Ecto neural progenitor cell (in vitro differentiated cells): ENCODE measurements at regions not wholly inside any gene's neighbourhood (a gene's known extent, or its start where the extent isn't known, plus 50 kb on each side); places are given as distances from the start of the nearest gene placed in this dataset.
"Not testable (repeated sequence)": the region's sequence is repeated elsewhere in the genome, so short reads cannot be mapped to it uniquely, and the experiment has no call there.

Experiments used
- DNase-seq: peaks from one replicate; pipeline ENCODE4 v3.0.0-alpha.2; 2018; ENCODE audit warnings: low spot score

DNA sequence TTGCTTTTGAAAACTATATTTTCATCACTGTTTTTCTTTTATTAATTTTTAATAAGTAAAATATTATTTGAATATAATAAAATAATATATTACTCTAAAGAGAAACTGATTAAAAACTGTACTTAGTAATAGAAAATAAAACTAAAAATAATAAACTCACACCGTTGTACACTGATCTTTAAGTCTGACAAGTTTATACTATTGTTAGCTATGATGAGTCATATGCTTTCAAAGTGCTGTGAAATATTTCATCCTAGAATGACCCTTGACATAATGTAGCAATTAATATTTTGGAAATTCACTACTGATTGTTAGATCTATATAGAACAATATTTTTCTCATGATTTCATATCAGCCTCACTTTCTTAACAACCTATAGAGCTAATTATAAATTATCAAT is 1040.6 kb upstream of the SPRY2 start:
- DNase-seq, result no peak

- DNase-seq, result no peak
These were observed 1038.3 kb upstream of the SPRY2 start for GRCh38 chr13:81379183-81379582.

DNA sequence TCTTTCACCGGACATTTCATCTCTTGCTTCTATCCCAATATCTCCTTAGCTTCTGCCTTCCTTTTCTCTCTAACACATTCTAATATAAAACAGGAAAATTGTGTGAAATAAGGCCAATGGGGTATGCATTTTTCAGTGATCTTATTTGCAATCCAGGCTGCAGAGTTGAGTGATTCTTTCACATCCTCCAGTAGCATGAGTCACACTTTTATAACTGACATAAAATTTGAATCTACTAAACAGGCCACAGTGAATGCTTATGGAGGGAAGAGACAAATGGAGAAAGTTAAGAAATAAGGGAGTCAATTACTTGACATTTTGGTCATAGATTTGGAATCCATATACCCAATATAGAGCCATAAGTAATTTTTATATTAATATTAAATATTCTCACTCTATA is 1037.0 kb upstream of the SPRY2 start:
- DNase-seq, result no peak

DNA sequence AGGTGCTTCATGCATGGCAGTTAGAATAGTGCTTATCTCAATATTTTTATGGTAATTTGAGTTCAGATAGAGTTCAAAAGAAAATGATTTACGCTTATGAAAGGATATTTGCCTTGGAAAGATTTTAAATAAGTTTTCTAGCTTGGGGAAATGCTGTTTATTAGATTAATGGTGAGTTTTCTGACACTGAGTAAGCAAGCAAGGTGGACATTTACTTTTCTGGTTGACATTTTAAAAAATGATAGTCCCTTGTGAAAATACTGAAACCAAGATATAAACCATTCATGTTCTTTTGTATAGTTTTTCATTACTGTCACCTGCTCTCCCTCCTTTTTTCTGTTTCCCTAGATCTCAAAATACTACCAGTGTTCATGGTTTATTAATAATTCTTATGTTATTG is 1034.8 kb upstream of the SPRY2 start:
- no peak for DNase-seq

GRCh38 chr13:81362711-81363110 is 1021.8 kb upstream of the SPRY2 start:
- not testable (repeated sequence) for DNase-seq

DNA sequence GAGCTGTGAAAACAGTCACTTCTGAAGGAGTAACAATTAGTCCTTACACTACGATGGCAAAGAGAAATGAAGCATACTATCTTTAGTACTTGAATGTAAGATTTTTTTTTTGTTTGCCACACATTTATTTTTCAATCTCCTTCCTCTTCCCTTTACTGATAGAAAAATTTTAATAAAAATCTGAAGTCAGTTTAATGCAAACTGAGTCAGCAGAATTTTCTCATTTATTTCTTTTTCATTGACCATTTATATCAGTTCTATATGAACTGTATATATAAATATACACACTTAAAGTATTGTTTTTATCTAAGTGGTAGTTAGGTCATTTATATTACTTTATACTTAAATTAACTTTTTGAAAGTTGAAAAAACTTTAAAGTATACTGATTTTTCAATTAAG is 1009.1 kb upstream of the SPRY2 start:
- DNase-seq, result no peak

DNA sequence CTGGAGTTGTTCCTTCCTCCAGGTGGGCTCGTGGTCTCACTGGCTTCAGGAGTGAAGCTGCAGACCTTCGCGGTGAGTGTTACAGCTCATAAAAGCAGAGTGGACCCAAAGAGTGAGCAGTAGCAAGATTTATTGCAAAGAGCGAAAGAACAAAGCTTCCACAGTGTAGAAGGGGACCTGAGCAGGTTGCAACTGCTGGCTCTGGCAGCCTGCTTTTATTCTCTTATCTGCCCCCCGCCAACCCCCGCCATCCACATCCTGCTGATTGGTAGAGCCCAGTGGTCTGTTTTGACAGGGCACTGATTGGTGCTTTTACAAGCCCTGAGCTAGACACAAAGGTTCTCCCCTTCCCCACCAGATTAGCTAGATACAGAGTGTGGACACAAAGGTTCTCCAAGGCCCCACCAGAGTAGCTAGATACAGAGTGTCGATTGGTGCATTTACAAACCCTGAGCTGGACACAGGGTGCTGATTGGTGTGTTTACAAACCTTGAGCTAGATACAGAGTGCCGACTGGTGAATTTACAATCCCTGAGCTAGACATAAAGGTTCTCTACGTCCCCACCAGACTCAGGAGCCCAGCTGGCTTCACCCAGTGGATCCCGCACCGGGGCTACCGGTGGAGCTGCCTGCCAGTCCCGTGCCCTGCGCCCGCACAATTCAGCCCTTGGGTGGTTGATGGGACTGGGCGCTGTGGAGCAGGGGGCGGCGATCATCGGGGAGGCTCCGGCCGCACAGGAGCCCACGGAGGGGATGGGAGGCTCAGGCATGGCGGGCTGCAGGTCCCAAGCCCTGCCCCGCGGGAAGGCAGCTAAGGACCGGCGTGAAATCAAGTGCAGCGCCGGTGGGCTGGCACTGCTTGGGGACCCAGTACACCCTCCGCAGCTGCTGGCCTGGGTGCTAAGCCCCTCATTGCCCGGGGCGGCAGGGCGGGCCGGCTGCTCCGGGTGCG is 999.5 kb upstream of the SPRY2 start:
- not testable (repeated sequence) for DNase-seq

- not testable (repeated sequence) for DNase-seq
These were observed 998.7 kb upstream of the SPRY2 start for GRCh38 chr13:81339666-81340065.

DNA sequence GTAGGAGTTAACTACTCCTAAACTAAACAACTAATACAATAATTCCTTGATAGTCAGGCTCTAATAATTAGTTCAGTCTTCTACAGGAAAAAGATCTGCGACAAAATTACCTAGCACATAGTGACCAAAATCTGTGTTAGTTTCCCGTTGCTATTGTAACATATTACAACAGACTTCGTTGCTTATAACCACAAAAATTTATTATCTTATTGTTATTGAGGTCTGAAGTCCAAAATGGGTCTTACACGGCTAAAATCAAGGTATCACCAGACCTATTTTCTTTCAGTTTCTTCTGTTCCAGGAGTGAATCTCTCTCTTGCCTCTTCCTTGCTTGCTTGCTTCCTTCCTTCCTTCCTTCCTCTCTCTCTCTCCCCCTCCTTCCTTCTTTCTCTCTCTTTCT is 993.6 kb upstream of the SPRY2 start:
- no peak for DNase-seq

DNA sequence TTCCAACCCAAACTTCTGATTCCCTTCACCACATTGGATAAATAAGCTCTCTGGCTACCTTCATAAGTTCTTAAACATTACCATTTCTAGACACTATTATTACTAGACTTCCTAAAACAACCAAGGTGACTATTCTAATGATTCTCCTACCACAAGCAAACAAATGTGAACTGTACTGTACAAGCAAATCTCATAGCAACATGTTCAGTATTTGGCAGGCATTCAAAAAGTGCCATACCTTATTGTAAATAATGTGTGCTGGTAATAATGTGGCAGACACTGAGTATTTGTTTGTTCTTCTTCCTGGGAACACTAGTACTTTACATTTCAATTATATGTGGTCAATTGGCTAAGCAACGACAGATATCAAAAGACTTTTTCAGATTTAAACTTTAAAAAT is 986.0 kb upstream of the SPRY2 start:
- DNase-seq, result no peak

GRCh38 chr13:81320516-81320915 is 979.6 kb upstream of the SPRY2 start:
- DNase-seq, result no peak

DNA sequence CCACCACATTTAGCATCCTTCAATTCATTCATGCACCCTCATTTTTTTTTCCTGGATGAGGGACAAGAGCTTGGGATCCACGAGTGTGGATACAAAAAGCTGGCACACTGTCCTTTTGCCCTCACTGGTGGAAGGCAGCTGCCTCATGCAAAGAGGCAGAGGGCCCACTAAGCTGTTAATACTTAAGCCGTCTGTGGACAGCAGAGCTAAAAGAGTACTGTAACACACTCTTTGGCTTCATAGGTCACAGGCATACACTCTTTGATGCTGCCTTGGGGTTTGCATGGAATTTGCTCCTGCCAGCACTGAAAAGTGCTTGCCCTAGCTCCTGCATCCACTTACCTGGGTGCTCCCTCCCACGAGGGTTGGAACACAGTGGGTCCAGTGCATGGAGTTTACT is 978.4 kb upstream of the SPRY2 start:
- no peak for DNase-seq

GRCh38 chr13:81318231-81319019 is 977.5 kb upstream of the SPRY2 start:
- no peak for DNase-seq

DNA sequence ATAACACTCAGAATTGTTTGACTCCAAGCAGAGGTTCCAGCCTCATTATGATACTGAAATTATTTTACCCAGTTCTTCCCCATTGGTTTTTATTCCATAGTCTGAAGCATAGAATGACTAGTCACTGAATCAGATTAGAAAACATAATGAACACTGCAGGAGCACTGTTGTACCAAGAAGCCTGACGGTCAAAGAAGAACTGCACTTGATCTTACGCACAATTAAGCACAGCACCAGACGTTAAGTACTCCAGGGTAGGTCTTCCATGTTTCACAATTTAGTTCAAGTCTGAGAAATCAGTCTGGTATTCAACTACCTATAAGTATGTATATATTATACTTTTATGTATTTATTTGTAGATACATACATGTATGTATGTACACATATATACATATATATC is 973.5 kb upstream of the SPRY2 start:
- no peak for DNase-seq

- DNase-seq, result no peak
These were observed 965.0 kb upstream of the SPRY2 start for GRCh38 chr13:81305928-81306327.

DNA sequence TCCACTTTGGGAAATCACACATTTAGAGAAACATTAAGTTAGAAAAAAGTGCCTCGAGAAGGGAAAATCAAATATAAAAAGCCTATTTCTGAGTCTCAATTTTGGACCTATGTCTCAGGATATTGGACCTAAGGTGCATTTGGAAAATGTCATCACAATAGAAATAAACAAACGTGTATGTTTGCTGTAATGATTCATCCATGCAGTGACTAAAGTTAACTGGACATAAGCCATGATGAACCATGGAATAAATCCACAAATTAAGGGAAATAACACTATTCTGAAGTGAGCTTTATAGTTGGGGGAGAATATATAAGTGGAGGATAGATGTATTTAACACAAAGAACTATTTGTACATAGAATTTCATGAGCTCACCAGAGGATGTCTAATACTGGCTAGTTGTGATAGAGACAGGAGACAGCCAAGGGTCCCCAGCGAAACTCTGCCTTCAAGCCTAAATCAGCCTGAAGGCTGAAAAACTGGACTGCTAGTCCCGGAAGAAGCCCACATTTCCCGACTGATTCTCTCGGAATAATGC is 963.3 kb upstream of the SPRY2 start:
- DNase-seq, result no peak

DNA sequence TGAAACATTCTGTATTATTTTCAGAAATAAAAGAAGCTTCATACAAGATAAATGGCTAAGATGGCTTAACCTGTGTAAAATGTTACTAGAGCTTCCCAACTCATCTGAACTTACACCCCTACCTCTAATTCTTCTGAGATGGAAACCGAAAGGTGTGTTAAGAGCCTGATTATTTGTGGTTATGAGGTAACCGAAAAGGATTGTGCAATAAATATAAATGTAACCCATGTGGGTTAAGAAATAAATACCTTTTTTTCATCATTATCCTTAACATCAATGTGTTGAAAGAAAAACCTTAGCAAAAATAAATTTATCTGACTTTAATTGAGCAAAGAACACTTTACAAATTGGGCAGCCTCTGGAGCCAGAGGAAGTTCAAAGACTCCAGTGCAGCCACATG is 961.8 kb upstream of the SPRY2 start:
- DNase-seq, result no peak

- no peak for DNase-seq
These were observed 961.2 kb upstream of the SPRY2 start for GRCh38 chr13:81302125-81302524.

- no peak for DNase-seq
These were observed 954.3 kb upstream of the SPRY2 start for GRCh38 chr13:81295177-81295576.

DNA sequence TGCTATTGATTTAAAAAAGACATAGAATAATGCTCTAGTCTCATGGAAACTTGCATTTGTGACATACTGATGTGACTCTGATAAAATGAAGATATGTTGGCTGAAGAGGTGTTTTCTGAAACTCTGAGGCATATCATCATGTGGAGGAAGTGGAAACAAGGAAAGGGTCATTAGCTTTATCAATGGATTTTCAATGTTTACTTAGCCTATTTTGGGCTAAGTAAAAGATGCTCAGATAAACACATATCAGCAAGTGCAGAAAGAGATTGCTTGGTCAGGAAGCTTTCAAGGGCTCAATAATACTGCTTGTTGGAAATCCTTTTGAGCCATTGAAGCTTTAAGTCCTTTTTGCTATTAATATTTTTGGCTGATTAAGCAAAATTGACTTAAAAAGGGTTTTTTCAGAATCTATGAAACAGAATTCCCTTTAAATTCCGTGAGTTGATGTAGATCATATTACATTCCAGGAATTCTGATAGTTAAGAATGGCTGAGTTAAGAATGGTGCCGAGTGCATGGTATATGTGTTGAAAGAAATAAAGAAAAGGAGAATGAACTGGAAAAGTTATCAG is 952.8 kb upstream of the SPRY2 start:
- no peak for DNase-seq

DNA sequence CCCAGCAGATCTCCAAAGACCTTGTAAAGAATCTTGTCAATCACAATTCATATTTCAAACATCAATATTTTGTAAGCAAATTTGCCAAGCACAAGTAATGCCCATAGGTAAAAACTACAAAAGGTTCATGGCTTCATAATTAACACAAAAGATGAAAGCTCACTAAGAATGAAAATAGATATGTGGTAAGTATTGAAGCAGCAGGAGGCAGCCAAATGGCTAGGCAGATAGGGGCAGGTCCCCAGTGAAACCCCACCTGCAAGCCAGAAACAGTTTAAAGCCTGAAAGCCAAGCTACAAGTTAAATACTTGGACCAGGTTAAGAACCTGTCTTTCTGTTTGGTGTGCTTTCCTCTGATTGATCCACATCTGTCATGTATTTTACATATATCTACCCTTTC is 942.6 kb upstream of the SPRY2 start:
- no peak for DNase-seq

GRCh38 chr13:81283062-81283461 is 942.1 kb upstream of the SPRY2 start:
- no peak for DNase-seq
